Suppressor macrophage (primary cell): ENCODE measurements at regions not wholly inside any gene's neighbourhood (a gene's known extent, or its start where the extent isn't known, plus 50 kb on each side); places are given as distances from the start of the nearest gene placed in this dataset.

Experiments
- DNase-seq, 4 experiments: peaks; one replicate each; pipeline ENCODE4 v3.0.0-alpha.2; 2020 to 2022

GRCh38 chr13:40121722-40122121 lies 466.3 kb downstream of the COG6 start:
- no peak for DNase-seq

- DNase-seq, result no peak
Observed at GRCh38 chr13:40123962-40124632, 468.6 kb downstream of the COG6 start.

GRCh38 chr13:40124633-40125015 lies 469.2 kb downstream of the COG6 start:
- DNase-seq, result no peak

GRCh38 chr13:40125336-40125735 lies 469.9 kb downstream of the COG6 start:
- no peak for DNase-seq

GRCh38 chr13:40126306-40127085 lies 471.0 kb downstream of the COG6 start:
- DNase-seq, result no peak

- peak in 3 of 4 experiments; percentile 31 to 35 (median 34) for DNase-seq
Observed at GRCh38 chr13:40127476-40127875, 472.0 kb downstream of the COG6 start.

GRCh38 chr13:40127925-40128324 lies 472.5 kb downstream of the COG6 start:
- no peak for DNase-seq

- no peak for DNase-seq
Observed at GRCh38 chr13:40129467-40129866, 474.0 kb downstream of the COG6 start.

GRCh38 chr13:40130871-40131636 lies 475.6 kb downstream of the COG6 start:
- peak; percentile 55 to 78 (median 66) for DNase-seq

- no peak for DNase-seq
Observed at GRCh38 chr13:40132249-40132648, 476.8 kb downstream of the COG6 start.

- DNase-seq, result no peak
Observed at GRCh38 chr13:40136896-40137295, 481.4 kb downstream of the COG6 start.

- DNase-seq, result peak in 3 of 4 experiments; percentile 30 to 41 (median 37)
Observed at GRCh38 chr13:40137400-40137799, 481.9 kb downstream of the COG6 start.

GRCh38 chr13:40139896-40140520 lies 484.5 kb downstream of the COG6 start:
- no peak for DNase-seq

- no peak for DNase-seq
Observed at GRCh38 chr13:40141859-40142555, 486.5 kb downstream of the COG6 start.

- DNase-seq, result no peak
Observed at GRCh38 chr13:40143106-40143505, 487.6 kb downstream of the COG6 start.

GRCh38 chr13:40143559-40143958 lies 488.1 kb downstream of the COG6 start:
- no peak for DNase-seq

- DNase-seq, result peak in 1 of 4 experiments; percentile 36
Observed at GRCh38 chr13:40145139-40145538, 489.7 kb downstream of the COG6 start.

GRCh38 chr13:40146063-40146462 lies 490.6 kb downstream of the COG6 start:
- DNase-seq, result no peak

GRCh38 chr13:40146611-40147117 lies 491.2 kb downstream of the COG6 start:
- DNase-seq, result peak; percentile 16 to 63 (median 42)

GRCh38 chr13:40148101-40148500 lies 492.6 kb downstream of the COG6 start:
- peak in 2 of 4 experiments; percentile 44 to 60 for DNase-seq

GRCh38 chr13:40148742-40149141 lies 493.3 kb downstream of the COG6 start:
- DNase-seq, result peak in 2 of 4 experiments; percentile 23 to 54
